ENCODE measurements at regions not wholly inside any gene's neighbourhood (a gene's known extent, or its start where the extent isn't known, plus 50 kb on each side); places are given as distances from the start of the nearest gene placed in this dataset.

- Mint-ChIP-seq H3K36me3 (ENCODE audit: low read depth, unreplicated experiment) (no peaks in the 10 kb centered on the region), H3K4me1 (ENCODE audit: low read depth, unreplicated experiment) (no peaks in the 10 kb centered on the region), H3K4me3 (ENCODE audit: unreplicated experiment) (no peak overlapping the region), H3K27me3 (ENCODE audit: low read depth, unreplicated experiment) (peaks cover 3% of the 10 kb centered on the region), H3K27ac (ENCODE audit: unreplicated experiment) (no peak overlapping the region), H3K9me3 (ENCODE audit: unreplicated experiment) (peaks cover 6% of the 10 kb centered on the region)
- FAIRE-seq (no peak), DNase-seq (ENCODE audit: low read depth) (no peak)
- Histone ChIP-seq H3K27me3 (ENCODE audit: insufficient read depth, low read length) (peaks cover 2% of the 10 kb centered on the region), H3K27ac (ENCODE audit: low read depth, low read length) (no peak overlapping the region), H4K20me1 (ENCODE audit: insufficient read depth, low read length) (no peaks in the 10 kb centered on the region), H3K9ac (ENCODE audit: low read length) (no peak overlapping the region), H3K36me3 (ENCODE audit: insufficient read depth, low read length) (no peaks in the 10 kb centered on the region), H3K4me3 (ENCODE audit: insufficient read depth, low read depth, low read length) (no peak overlapping the region), H2AFZ (ENCODE audit: low read depth, low read length) (no peak overlapping the region), H3K9me3 (ENCODE audit: insufficient read depth, low read depth, low read length) (peaks cover under 1% of the 10 kb centered on the region), H3K4me2 (ENCODE audit: low read length) (no peak overlapping the region), H3K79me2 (ENCODE audit: insufficient read depth, low read length) (no peaks in the 10 kb centered on the region), H3K4me1 (ENCODE audit: insufficient read depth, low read length) (no peaks in the 10 kb centered on the region)
- TF ChIP-seq, protein P1, sequence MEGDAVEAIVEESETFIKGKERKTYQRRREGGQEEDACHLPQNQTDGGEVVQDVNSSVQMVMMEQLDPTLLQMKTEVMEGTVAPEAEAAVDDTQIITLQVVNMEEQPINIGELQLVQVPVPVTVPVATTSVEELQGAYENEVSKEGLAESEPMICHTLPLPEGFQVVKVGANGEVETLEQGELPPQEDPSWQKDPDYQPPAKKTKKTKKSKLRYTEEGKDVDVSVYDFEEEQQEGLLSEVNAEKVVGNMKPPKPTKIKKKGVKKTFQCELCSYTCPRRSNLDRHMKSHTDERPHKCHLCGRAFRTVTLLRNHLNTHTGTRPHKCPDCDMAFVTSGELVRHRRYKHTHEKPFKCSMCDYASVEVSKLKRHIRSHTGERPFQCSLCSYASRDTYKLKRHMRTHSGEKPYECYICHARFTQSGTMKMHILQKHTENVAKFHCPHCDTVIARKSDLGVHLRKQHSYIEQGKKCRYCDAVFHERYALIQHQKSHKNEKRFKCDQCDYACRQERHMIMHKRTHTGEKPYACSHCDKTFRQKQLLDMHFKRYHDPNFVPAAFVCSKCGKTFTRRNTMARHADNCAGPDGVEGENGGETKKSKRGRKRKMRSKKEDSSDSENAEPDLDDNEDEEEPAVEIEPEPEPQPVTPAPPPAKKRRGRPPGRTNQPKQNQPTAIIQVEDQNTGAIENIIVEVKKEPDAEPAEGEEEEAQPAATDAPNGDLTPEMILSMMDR (IDR thresholded peaks at IDR 0.05; ENCODE audit: insufficient read depth, low read depth, low read length), result no peak
- no peak for TF ChIP-seq EZH2 (IDR thresholded peaks at IDR 0.05; ENCODE audit: insufficient read depth, low read length)
Measured at GRCh38 chr4:75308049-75308448, 206.2 kb downstream of the RCHY1 start.

GRCh38 chr4:75306506-75306905, 207.7 kb downstream of the RCHY1 start:
- no peak overlapping the region for H3K9ac ChIP-seq (ENCODE audit: low read length)
- no peak overlapping the region for H3K27ac ChIP-seq (ENCODE audit: low read depth, low read length)
- no peak overlapping the region for H3K27ac Mint-ChIP-seq (ENCODE audit: unreplicated experiment)
- peaks cover 2% of the 10 kb centered on the region for H3K27me3 ChIP-seq (ENCODE audit: insufficient read depth, low read length)
- no peak overlapping the region for H2AFZ ChIP-seq (ENCODE audit: low read depth, low read length)
- DNase-seq (ENCODE audit: low read depth), result no peak
- no peaks in the 10 kb centered on the region for H3K4me1 Mint-ChIP-seq (ENCODE audit: low read depth, unreplicated experiment)
- H3K9me3 ChIP-seq (ENCODE audit: insufficient read depth, low read depth, low read length), result no peaks in the 10 kb centered on the region
- H3K79me2 ChIP-seq (ENCODE audit: insufficient read depth, low read length), result no peaks in the 10 kb centered on the region
- H4K20me1 ChIP-seq (ENCODE audit: insufficient read depth, low read length), result no peaks in the 10 kb centered on the region
- no peak for TF ChIP-seq EZH2 (IDR thresholded peaks at IDR 0.05; ENCODE audit: insufficient read depth, low read length)
- TF ChIP-seq, protein P1 (IDR thresholded peaks at IDR 0.05; ENCODE audit: insufficient read depth, low read depth, low read length), result no peak
- no peak overlapping the region for H3K4me3 ChIP-seq (ENCODE audit: insufficient read depth, low read depth, low read length)
- H3K4me2 ChIP-seq (ENCODE audit: low read length), result no peak overlapping the region
- no peaks in the 10 kb centered on the region for H3K4me1 ChIP-seq (ENCODE audit: insufficient read depth, low read length)
- no peaks in the 10 kb centered on the region for H3K36me3 ChIP-seq (ENCODE audit: insufficient read depth, low read length)
- FAIRE-seq, result no peak
- H3K9me3 Mint-ChIP-seq (ENCODE audit: unreplicated experiment), result peaks cover 7% of the 10 kb centered on the region
- H3K4me3 Mint-ChIP-seq (ENCODE audit: unreplicated experiment), result no peak overlapping the region
- peaks cover 3% of the 10 kb centered on the region for H3K27me3 Mint-ChIP-seq (ENCODE audit: low read depth, unreplicated experiment)
- no peaks in the 10 kb centered on the region for H3K36me3 Mint-ChIP-seq (ENCODE audit: low read depth, unreplicated experiment)

- H3K9me3 ChIP-seq (ENCODE audit: insufficient read depth, low read depth, low read length), result no peaks in the 10 kb centered on the region
- TF ChIP-seq EZH2 (IDR thresholded peaks at IDR 0.05; ENCODE audit: insufficient read depth, low read length), result no peak
- no peaks in the 10 kb centered on the region for H3K4me1 Mint-ChIP-seq (ENCODE audit: low read depth, unreplicated experiment)
Measured at GRCh38 chr4:75302648-75303047, 211.6 kb downstream of the RCHY1 start.

More at GRCh38 chr4:75302648-75303047, 211.6 kb downstream of the RCHY1 start:
- peaks cover 2% of the 10 kb centered on the region for H3K27me3 ChIP-seq (ENCODE audit: insufficient read depth, low read length)
- peaks cover 2% of the 10 kb centered on the region for H3K27me3 Mint-ChIP-seq (ENCODE audit: low read depth, unreplicated experiment)
- DNase-seq (ENCODE audit: low read depth) (no peak), FAIRE-seq (no peak)
- peaks cover 12% of the 10 kb centered on the region for H3K9me3 Mint-ChIP-seq (ENCODE audit: unreplicated experiment)
- H2AFZ ChIP-seq (ENCODE audit: low read depth, low read length), result no peak overlapping the region
- H3K9ac ChIP-seq (ENCODE audit: low read length), result no peak overlapping the region
- no peaks in the 10 kb centered on the region for H3K36me3 ChIP-seq (ENCODE audit: insufficient read depth, low read length)
- no peaks in the 10 kb centered on the region for H3K36me3 Mint-ChIP-seq (ENCODE audit: low read depth, unreplicated experiment)
- H3K4me3 Mint-ChIP-seq (ENCODE audit: unreplicated experiment), result no peak overlapping the region
- H3K4me3 ChIP-seq (ENCODE audit: insufficient read depth, low read depth, low read length), result no peak overlapping the region
- no peaks in the 10 kb centered on the region for H4K20me1 ChIP-seq (ENCODE audit: insufficient read depth, low read length)
- no peaks in the 10 kb centered on the region for H3K79me2 ChIP-seq (ENCODE audit: insufficient read depth, low read length)
- H3K27ac Mint-ChIP-seq (ENCODE audit: unreplicated experiment), result no peak overlapping the region
- H3K4me1 ChIP-seq (ENCODE audit: insufficient read depth, low read length), result no peaks in the 10 kb centered on the region
- no peak overlapping the region for H3K4me2 ChIP-seq (ENCODE audit: low read length)
- no peak overlapping the region for H3K27ac ChIP-seq (ENCODE audit: low read depth, low read length)

Measured in astrocyte (in vitro differentiated cells and primary cell).